Heart left ventricle (tissue), 16 donors: ENCODE measurements at regions not wholly inside any gene's neighbourhood (a gene's known extent, or its start where the extent isn't known, plus 50 kb on each side); places are given as distances from the start of the nearest gene placed in this dataset.
A peak's percentile ranks its signal among the peaks of the same experiment; 100 is the strongest.

Source experiments
- ATAC-seq, 4 donors: fragments of 200-7000 bp; cut with Tn5 transposase; one replicate each; pipeline ENCODE4 v1.9.1; 2020 to 2022; ENCODE audit warnings: moderate library complexity in 4 of 4, mild to moderate bottlenecking in 3 of 4, moderate number of reproducible peaks in 1 of 4
- DNase-seq, 5 donors: peaks; one replicate each; pipeline ENCODE4 v3.0.0-alpha.2; 2020
- H3K27ac ChIP-seq, 12 donors: fragments of 200-600 bp; sonication (generic) in 4 of 12; one replicate each; pipeline versions ENCODE4 v1.5.0 to v1.8.0; 2016 to 2022; ENCODE audit warnings: mild to moderate bottlenecking in 2 of 12
- H3K27me3 ChIP-seq, 9 donors: fragments of 200-600 bp; sonication (generic) in 2 of 9; one replicate each; pipeline versions ENCODE4 v1.5.1 to v1.8.0; 2016 to 2022; ENCODE audit warnings: mild to moderate bottlenecking in 3 of 9
- H3K36me3 ChIP-seq, 9 donors: fragments of 200-600 bp; sonication (generic) in 2 of 9; one replicate each; pipeline versions ENCODE4 v1.5.0 to v1.8.0; 2018 to 2022; ENCODE audit warnings: mild to moderate bottlenecking in 2 of 9
- H3K4me1 ChIP-seq, 12 donors: fragments of 200-600 bp; sonication (generic) in 4 of 12; one replicate each; pipeline versions ENCODE4 v1.5.0 to v1.8.0; 2016 to 2022; ENCODE audit warnings: mild to moderate bottlenecking in 3 of 12
- H3K4me3 ChIP-seq, 12 donors: fragments of 200-600 bp; sonication (generic) in 4 of 12; one replicate each; pipeline versions ENCODE4 v1.5.0 to v1.8.0; 2017 to 2022; ENCODE audit warnings: mild to moderate bottlenecking in 9 of 12, moderate library complexity in 4 of 12
- H3K9me3 ChIP-seq, 12 donors: fragments of 200-600 bp; sonication (generic) in 4 of 12; one replicate each; pipeline versions ENCODE4 v1.5.0 to v1.8.0; 2016 to 2022; ENCODE audit warnings: mild to moderate bottlenecking in 1 of 12
- POLR2A ChIP-seq, 2 donors: fragments of 450-650 bp; IDR thresholded peaks; one replicate each; pipeline ENCODE4 v1.6.1; 2017; ENCODE audit warnings: antibody characterized with exemption in 2 of 2, mild to moderate bottlenecking in 2 of 2, moderate library complexity in 2 of 2
- WGBS, 4 donors: extraction: QIAGEN DNeasy Blood & Tissue Kit in 2 of 4; methylation state at CpG; one replicate each; pipeline versions ENCODE4 v1.1.5 to v1.1.7; 2013 to 2018; 5-methylcytosine and 5-hydroxymethylcytosine counted together
- intact Hi-C, 10 donors: fragments of 100-400 bp; cut with DNase I; formaldehyde crosslinking; loops; one replicate each; pipeline versions ENCODE4 v1.11.1 to v1.14.2; 2022
- TF ChIP-seq, protein P1 (sequence below), 12 donors: fragments of 200-600 bp; sonication (generic) in 4 of 12; IDR thresholded peaks; one replicate each; pipeline versions ENCODE4 v1.5.0 to v1.8.0; 2018 to 2022; ENCODE audit warnings: antibody characterized with exemption in 12 of 12, mild to moderate bottlenecking in 5 of 12
- donor health status: ischemic (EF 13 %, LVEDD 7.1; RV severe dilation, severe dysfunction).
- donor health status: healthy with polysubstance abuse.
- donor health status: DM: no; HTN: yes; CAD: no.
- donor health status: DM: no; HTN: no; CAD: no.
- donor health status: ischemic (EF 25% LVEDD 6.9; RV normal size, moderate dysfunction).
- donor health status: ischemic (EF 25% LVEDD 5.7; RV mildly dilated, moderate dysfunction).
- donor health status: healthy.
- donor health status: DM: yes; HTN: yes; CAD: no.
- donor health status: ischemic (EF 35%, LVEDD 5.7; RV mildly dilated, moderate dysfunction).
- donor health status: nonischemic (EF 11% LVEDD 7.7; RV severe dilation, severe dysfunction).
- donor health status: DM: yes; HTN: yes; CAD: no.
- donor health status: PGD.
- donor health status: ischemic (EF 29% LVEDD 5.4; RV normal size, mild dysfunction).
- donor health status: nonischemic (EF 23%, LVEDD 6.1; RV moderate dilation, normal function).

DNA sequence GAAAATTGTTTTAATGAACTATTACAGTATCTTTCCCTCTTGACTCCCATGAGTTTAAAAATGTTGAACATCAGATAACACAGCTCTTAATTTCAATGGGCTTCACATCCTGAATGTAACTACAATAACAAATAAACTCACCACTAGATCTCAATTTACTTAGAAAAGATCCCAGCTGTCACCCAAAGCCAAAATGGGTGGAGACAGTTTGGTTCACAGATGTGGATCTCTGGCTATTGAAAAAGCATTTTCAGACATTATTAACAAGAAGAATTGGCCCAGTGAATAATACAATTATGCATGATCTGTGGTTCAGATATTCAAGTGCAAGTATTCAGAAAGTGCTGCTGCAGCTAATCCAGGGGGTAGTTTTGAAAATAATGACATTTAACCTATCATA, 184.7 kb upstream of the RALGAPA2 start:
- no peak for ATAC-seq
- Histone ChIP-seq H3K9me3 (peaks cover 0 to 9% (median 0%) of the 10 kb centered on the region in 12 donors), H3K4me1 (peaks cover 0 to 4% (median 0%) of the 10 kb centered on the region in 12 donors), H3K36me3 (no peaks in the 10 kb centered on the region), H3K4me3 (no peak overlapping the region), H3K27me3 (peaks cover 0 to 4% (median 0%) of the 10 kb centered on the region in 9 donors), H3K27ac (no peak overlapping the region)
- intact Hi-C loops: no loop called here
- DNase-seq: no peak
- TF ChIP-seq, protein P1, sequence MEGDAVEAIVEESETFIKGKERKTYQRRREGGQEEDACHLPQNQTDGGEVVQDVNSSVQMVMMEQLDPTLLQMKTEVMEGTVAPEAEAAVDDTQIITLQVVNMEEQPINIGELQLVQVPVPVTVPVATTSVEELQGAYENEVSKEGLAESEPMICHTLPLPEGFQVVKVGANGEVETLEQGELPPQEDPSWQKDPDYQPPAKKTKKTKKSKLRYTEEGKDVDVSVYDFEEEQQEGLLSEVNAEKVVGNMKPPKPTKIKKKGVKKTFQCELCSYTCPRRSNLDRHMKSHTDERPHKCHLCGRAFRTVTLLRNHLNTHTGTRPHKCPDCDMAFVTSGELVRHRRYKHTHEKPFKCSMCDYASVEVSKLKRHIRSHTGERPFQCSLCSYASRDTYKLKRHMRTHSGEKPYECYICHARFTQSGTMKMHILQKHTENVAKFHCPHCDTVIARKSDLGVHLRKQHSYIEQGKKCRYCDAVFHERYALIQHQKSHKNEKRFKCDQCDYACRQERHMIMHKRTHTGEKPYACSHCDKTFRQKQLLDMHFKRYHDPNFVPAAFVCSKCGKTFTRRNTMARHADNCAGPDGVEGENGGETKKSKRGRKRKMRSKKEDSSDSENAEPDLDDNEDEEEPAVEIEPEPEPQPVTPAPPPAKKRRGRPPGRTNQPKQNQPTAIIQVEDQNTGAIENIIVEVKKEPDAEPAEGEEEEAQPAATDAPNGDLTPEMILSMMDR (IDR thresholded peaks at IDR 0.05): no peak
- no peak for TF ChIP-seq POLR2A (IDR thresholded peaks at IDR 0.05)

DNA sequence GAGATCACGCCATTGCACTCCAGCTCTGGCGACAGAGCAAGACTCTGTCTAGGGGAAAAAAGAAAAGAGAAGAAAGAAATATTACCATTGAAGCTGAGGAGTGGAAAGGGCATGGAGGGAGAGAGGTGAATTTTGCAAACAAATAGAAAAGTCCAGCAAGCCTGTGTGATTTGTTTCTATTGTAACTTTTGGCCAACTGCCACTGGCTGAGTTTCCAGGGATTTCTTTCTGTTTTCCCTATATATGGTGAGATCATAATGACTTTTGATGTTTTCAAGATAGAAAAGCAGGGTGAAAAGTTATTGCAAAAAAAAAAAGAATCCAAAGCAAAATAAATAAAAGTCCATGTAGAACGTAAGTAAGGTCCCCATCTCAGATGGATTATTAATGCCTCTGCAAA, 184.2 kb upstream of the RALGAPA2 start:
- H3K9me3 ChIP-seq: peaks cover 0 to 6% (median 0%) of the 10 kb centered on the region in 12 donors
- intact Hi-C loops: no loop called here
- no peaks in the 10 kb centered on the region for H3K36me3 ChIP-seq
- ATAC-seq: no peak
- 79 to 82% (median 80%) methylated on average over 3 of the region's 3 CpGs for WGBS, 4 donors
- H3K27me3 ChIP-seq: peaks cover 0 to 8% (median 0%) of the 10 kb centered on the region in 9 donors
- TF ChIP-seq, protein P1 (IDR thresholded peaks at IDR 0.05): no peak
- TF ChIP-seq POLR2A (IDR thresholded peaks at IDR 0.05): no peak
- H3K27ac ChIP-seq: no peak overlapping the region
- no peak for DNase-seq
- H3K4me1 ChIP-seq: peaks cover 0 to 4% (median 0%) of the 10 kb centered on the region in 12 donors
- no peak overlapping the region for H3K4me3 ChIP-seq

DNA sequence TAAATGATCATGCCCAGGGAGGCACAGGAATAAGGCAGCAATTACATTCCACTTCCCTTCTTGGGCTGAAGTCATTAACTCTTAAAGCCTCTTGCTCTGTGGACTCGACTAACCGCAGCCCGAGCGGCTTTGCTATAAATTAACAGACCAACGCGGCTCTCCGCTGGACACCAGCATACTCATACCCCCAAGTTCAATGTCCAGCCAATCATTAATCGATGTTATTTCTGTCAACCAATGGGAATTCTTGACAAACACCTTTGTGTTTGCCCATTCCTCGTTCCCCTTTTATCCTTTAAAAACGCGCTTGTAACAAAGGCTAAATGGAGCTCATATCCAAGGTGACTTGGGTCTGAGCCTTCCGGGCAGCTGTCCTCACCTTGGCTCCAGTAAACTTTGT, 183.1 kb upstream of the RALGAPA2 start:
- 93 to 95% (median 93%) methylated on average over 12 of the region's 12 CpGs for WGBS, 4 donors

DNA sequence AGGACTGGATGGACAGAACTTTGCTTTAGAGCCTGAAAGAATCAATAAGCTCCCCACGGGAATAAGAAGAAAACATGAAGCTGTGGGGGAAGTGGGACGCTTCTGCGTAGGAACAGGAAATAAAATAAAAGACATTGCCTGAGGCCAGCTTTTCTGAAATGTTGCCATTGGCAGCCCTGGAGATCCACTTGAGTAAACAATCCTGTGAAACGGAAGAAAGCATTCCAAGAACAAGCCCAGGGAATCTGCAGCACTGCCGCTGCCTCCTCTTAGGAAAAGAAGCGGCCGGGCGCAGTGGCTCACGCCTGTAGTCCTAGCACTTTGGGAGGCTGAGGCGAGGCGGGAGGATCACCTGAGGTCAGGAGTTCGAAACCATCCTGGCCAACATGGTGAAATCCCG, 182.3 kb upstream of the RALGAPA2 start:
- TF ChIP-seq, protein P1 (IDR thresholded peaks at IDR 0.05): no peak
- no peak for TF ChIP-seq POLR2A (IDR thresholded peaks at IDR 0.05)
- Histone ChIP-seq H3K4me1 (peaks cover 0 to 4% (median 0%) of the 10 kb centered on the region in 12 donors), H3K9me3 (peaks cover 0 to 4% (median 0%) of the 10 kb centered on the region in 12 donors), H3K36me3 (no peaks in the 10 kb centered on the region), H3K27me3 (peaks cover 0 to 17% (median 0%) of the 10 kb centered on the region in 9 donors), H3K27ac (peak overlapping the region in 1 of 12 donors; percentile 7), H3K4me3 (no peak overlapping the region)
- ATAC-seq: peak in 2 of 4 donors; percentile 49 to 62
- peak in 4 of 5 donors; percentile 29 to 43 (median 32) for DNase-seq
- 63 to 78% (median 68%) methylated on average over 13 of the region's 13 CpGs for WGBS, 4 donors
- intact Hi-C loops: no loop called here

More for the DNA sequence above, 183.1 kb upstream of the RALGAPA2 start:
- no peak overlapping the region for H3K4me3 ChIP-seq
- no peak overlapping the region for H3K27ac ChIP-seq
- peaks cover 0 to 4% (median 0%) of the 10 kb centered on the region in 12 donors for H3K9me3 ChIP-seq
- TF ChIP-seq, protein P1 (IDR thresholded peaks at IDR 0.05): no peak
- TF ChIP-seq POLR2A (IDR thresholded peaks at IDR 0.05): no peak
- intact Hi-C loops: no loop called here
- ATAC-seq (no peak), DNase-seq (no peak)
- peaks cover 0 to 16% (median 0%) of the 10 kb centered on the region in 9 donors for H3K27me3 ChIP-seq
- H3K36me3 ChIP-seq: no peaks in the 10 kb centered on the region
- H3K4me1 ChIP-seq: peaks cover 0 to 4% (median 0%) of the 10 kb centered on the region in 12 donors
